PC-9 (cell line): ENCODE measurements at regions not wholly inside any gene's neighbourhood (a gene's known extent, or its start where the extent isn't known, plus 50 kb on each side); places are given as distances from the start of the nearest gene placed in this dataset.

Experiments
- BruUV-seq: library from RNA; stranded (reverse); fragments of 400-500 nt; replicated peaks from 2 replicates; lab custom pipeline; 2021; lab: Mats Ljungman, UMichigan
- CTCF ChIA-PET: fragments of 300-600 bp; sonication (Branson Sonifier 250); formaldehyde crosslinking; loops from one replicate; lab custom pipeline; 2022; ENCODE audit warnings: antibody characterized with exemption; lab: Charles Lee
- POLR2A ChIA-PET: fragments of 300-600 bp; sonication (Branson Sonifier 250); formaldehyde crosslinking; loops from one replicate; lab custom pipeline; 2022; ENCODE audit warnings: antibody characterized with exemption; ENCODE audit not compliant: unreplicated experiment; lab: Charles Lee
- DNase-seq, 2 experiments: peaks; one replicate each; pipeline versions ENCODE4 v3.0.0 to v3.0.0-alpha.2; 2015 to 2022; ENCODE audit warnings: mixed read lengths in 1 of 2
- H2AFZ ChIP-seq: fragments of 200-600 bp; sonication (generic); 2 replicates; pipeline ENCODE4 v1.8.1; 2017; ENCODE audit warnings: antibody characterized with exemption
- H3F3A ChIP-seq: fragments of 200-600 bp; sonication (generic); 2 replicates; pipeline ENCODE4 v1.8.1; 2017; ENCODE audit warnings: antibody characterized with exemption, mild to moderate bottlenecking, low read depth; ENCODE audit not compliant: insufficient read depth
- H3K27ac ChIP-seq: fragments of 200-600 bp; sonication (generic); 2 replicates; pipeline ENCODE4 v1.6.1; 2016; ENCODE audit warnings: mixed run types
- H3K27me3 ChIP-seq: fragments of 200-600 bp; sonication (generic); 2 replicates; pipeline ENCODE4 v1.6.1; 2016; ENCODE audit warnings: low read depth, mixed run types; ENCODE audit not compliant: insufficient read depth
- H3K36me3 ChIP-seq: fragments of 200-600 bp; sonication (generic); 2 replicates; pipeline ENCODE4 v1.6.1; 2016; ENCODE audit warnings: low read depth, mixed run types
- H3K4me1 ChIP-seq: fragments of 200-600 bp; sonication (generic); replicated peaks from 2 replicates; pipeline ENCODE4 v1.6.1; 2016; ENCODE audit warnings: mixed run types; ENCODE audit not compliant: insufficient read depth
- H3K4me2 ChIP-seq: fragments of 200-600 bp; sonication (generic); 2 replicates; pipeline ENCODE4 v1.6.1; 2017; ENCODE audit warnings: mixed run types
- H3K4me3 ChIP-seq: fragments of 200-600 bp; sonication (generic); 2 replicates; pipeline ENCODE4 v1.6.1; 2016; ENCODE audit warnings: mixed run types
- H3K79me2 ChIP-seq: fragments of 200-600 bp; sonication (generic); 2 replicates; pipeline ENCODE4 v1.6.1; 2017; ENCODE audit warnings: low read depth, mixed run types
- H3K9me2 ChIP-seq: fragments of 200-600 bp; sonication (generic); 2 replicates; pipeline ENCODE4 v1.8.1; 2017; ENCODE audit warnings: mild to moderate bottlenecking; ENCODE audit not compliant: insufficient read depth
- H3K9me3 ChIP-seq: fragments of 200-600 bp; sonication (generic); 2 replicates; pipeline ENCODE4 v1.8.1; 2016; ENCODE audit warnings: low read depth; ENCODE audit not compliant: insufficient read depth
- H4K20me1 ChIP-seq: fragments of 200-600 bp; sonication (generic); 2 replicates; pipeline ENCODE4 v1.8.1; 2017; ENCODE audit not compliant: insufficient read depth
- EZH2 ChIP-seq: fragments of 200-600 bp; sonication (generic); IDR thresholded peaks from 2 replicates; pipeline ENCODE4 v1.8.0; 2017; ENCODE audit warnings: antibody characterized with exemption, low read depth
- intact Hi-C: fragments of 100-400 bp; cut with micrococcal nuclease; formaldehyde crosslinking; loops from one replicate; pipeline ENCODE4 v1.10.0; 2022; ENCODE audit not compliant: unreplicated experiment
- TF ChIP-seq, protein P1 (sequence below): fragments of 200-600 bp; sonication (generic); conservative IDR thresholded peaks from 2 replicates; pipeline ENCODE4 v1.6.1; 2017; ENCODE audit warnings: mixed run types, antibody characterized with exemption, mild to moderate bottlenecking, moderate library complexity

- Histone ChIP-seq H3K9me2 (no peaks in the 10 kb centered on the region), H3K4me3 (no peak overlapping the region), H3K9me3 (no peaks in the 10 kb centered on the region), H3K4me2 (no peak overlapping the region), H3K27ac (no peak overlapping the region), H3K36me3 (no peaks in the 10 kb centered on the region), H3K4me1 (no peaks in the 10 kb centered on the region), H3F3A (no peaks in the 10 kb centered on the region), H4K20me1 (no peaks in the 10 kb centered on the region), H2AFZ (no peak overlapping the region), H3K79me2 (no peaks in the 10 kb centered on the region), H3K27me3 (no peaks in the 10 kb centered on the region)
- POLR2A ChIA-PET = no interaction called here
- CTCF ChIA-PET = no interaction called here
- no peak for DNase-seq
- intact Hi-C loops = no loop called here
- no TSS peak for BruUV-seq
- no peak for TF ChIP-seq EZH2
- TF ChIP-seq, protein P1, sequence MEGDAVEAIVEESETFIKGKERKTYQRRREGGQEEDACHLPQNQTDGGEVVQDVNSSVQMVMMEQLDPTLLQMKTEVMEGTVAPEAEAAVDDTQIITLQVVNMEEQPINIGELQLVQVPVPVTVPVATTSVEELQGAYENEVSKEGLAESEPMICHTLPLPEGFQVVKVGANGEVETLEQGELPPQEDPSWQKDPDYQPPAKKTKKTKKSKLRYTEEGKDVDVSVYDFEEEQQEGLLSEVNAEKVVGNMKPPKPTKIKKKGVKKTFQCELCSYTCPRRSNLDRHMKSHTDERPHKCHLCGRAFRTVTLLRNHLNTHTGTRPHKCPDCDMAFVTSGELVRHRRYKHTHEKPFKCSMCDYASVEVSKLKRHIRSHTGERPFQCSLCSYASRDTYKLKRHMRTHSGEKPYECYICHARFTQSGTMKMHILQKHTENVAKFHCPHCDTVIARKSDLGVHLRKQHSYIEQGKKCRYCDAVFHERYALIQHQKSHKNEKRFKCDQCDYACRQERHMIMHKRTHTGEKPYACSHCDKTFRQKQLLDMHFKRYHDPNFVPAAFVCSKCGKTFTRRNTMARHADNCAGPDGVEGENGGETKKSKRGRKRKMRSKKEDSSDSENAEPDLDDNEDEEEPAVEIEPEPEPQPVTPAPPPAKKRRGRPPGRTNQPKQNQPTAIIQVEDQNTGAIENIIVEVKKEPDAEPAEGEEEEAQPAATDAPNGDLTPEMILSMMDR = no peak
Measured at GRCh38 chr5:120396186-120396585, 67.9 kb upstream of the PRR16 start.

DNA sequence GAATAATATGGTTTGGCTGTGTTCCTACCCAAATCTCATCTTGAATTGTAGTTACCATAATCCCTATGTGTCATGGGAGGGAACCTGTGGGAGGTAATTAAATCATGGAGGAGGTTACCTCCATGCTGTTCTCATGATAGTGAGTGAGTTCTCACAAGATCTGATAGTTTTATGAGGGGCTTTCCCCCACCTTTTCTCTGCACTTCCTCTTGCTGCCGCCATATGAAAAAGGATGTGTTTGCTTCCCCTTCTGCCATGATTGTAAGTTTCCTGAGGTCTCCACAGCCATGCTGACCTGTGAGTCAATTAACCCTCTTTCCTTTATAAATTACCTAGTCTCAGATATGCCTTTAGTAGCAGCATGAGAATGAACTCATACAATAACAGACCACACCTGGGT, 63.7 kb upstream of the PRR16 start:
- POLR2A ChIA-PET = no interaction called here

GRCh38 chr5:120402606-120403005, 61.5 kb upstream of the PRR16 start:
- no TSS peak for BruUV-seq
- TF ChIP-seq, protein P1 = no peak
- no peak for TF ChIP-seq EZH2
- POLR2A ChIA-PET = no interaction called here

More for the DNA sequence above, 63.7 kb upstream of the PRR16 start:
- CTCF ChIA-PET = no interaction called here
- TF ChIP-seq, protein P1 = no peak
- no peak for TF ChIP-seq EZH2
- no peak overlapping the region for H3K4me2 ChIP-seq
- H3K79me2 ChIP-seq = no peaks in the 10 kb centered on the region
- no peak overlapping the region for H2AFZ ChIP-seq
- no peaks in the 10 kb centered on the region for H4K20me1 ChIP-seq
- H3K4me3 ChIP-seq = no peak overlapping the region
- no peaks in the 10 kb centered on the region for H3F3A ChIP-seq
- no peaks in the 10 kb centered on the region for H3K9me2 ChIP-seq
- intact Hi-C loops = no loop called here
- no peaks in the 10 kb centered on the region for H3K27me3 ChIP-seq
- H3K9me3 ChIP-seq = no peaks in the 10 kb centered on the region
- no peak overlapping the region for H3K27ac ChIP-seq
- DNase-seq = no peak
- no TSS peak for BruUV-seq
- no peaks in the 10 kb centered on the region for H3K4me1 ChIP-seq
- no peaks in the 10 kb centered on the region for H3K36me3 ChIP-seq

More at GRCh38 chr5:120402606-120403005, 61.5 kb upstream of the PRR16 start:
- Histone ChIP-seq H3K4me3 (no peak overlapping the region), H3K9me3 (no peaks in the 10 kb centered on the region; the same call in 1 of the 2 replicates), H3K4me2 (no peak overlapping the region), H4K20me1 (no peaks in the 10 kb centered on the region), H3K4me1 (no peaks in the 10 kb centered on the region), H3K36me3 (no peaks in the 10 kb centered on the region), H3K27ac (no peak overlapping the region), H3K9me2 (no peaks in the 10 kb centered on the region), H2AFZ (no peak overlapping the region), H3K79me2 (no peaks in the 10 kb centered on the region), H3K27me3 (no peaks in the 10 kb centered on the region), H3F3A (no peaks in the 10 kb centered on the region)
- no peak for DNase-seq
- CTCF ChIA-PET = no interaction called here
- intact Hi-C loops = no loop called here
